Endothelial cell of umbilical vein (primary cell): ENCODE measurements at regions not wholly inside any gene's neighbourhood (a gene's known extent, or its start where the extent isn't known, plus 50 kb on each side); places are given as distances from the start of the nearest gene placed in this dataset.

ENCODE experiments used
- CTCF ChIP-seq, 2 donors: IDR thresholded peaks; 1 replicate in 1 of 2; 2 replicates in 1 of 2; pipeline ENCODE4 v1.5.1; 2011; ENCODE audit warnings: low read length in 2 of 2, mild to moderate bottlenecking in 2 of 2, moderate library complexity in 2 of 2, control low read depth in 1 of 2, inconsistent platforms in 1 of 2, low read depth in 1 of 2; ENCODE audit not compliant: insufficient read depth in 1 of 2; ENCODE audit errors: extremely low read depth in 1 of 2
- MAX ChIP-seq: IDR thresholded peaks from 2 replicates; pipeline ENCODE4 v1.6.1; 2011; ENCODE audit not compliant: insufficient read depth, insufficient read length
- POLR2A ChIP-seq: IDR thresholded peaks from 2 replicates; pipeline ENCODE4 v1.6.1; 2012; ENCODE audit warnings: low read depth, mild to moderate bottlenecking, control low read depth, low read length

GRCh38 chr5:99308131-99308530 lies 379.3 kb upstream of the CHD1 start:
- no peak for TF ChIP-seq POLR2A
- no peak for TF ChIP-seq MAX
- TF ChIP-seq CTCF (IDR thresholded peaks at IDR 0.05; ENCODE audit: extremely low read depth in 1 of 2, insufficient read depth in 1 of 2, low read depth in 1 of 2, low read length in 2 of 2), result no peak
